ENCODE measurements at regions not wholly inside any gene's neighbourhood (a gene's known extent, or its start where the extent isn't known, plus 50 kb on each side); places are given as distances from the start of the nearest gene placed in this dataset.

GRCh38 chr2:49355611-49356010 is 201.3 kb upstream of the FSHR start:
- Histone ChIP-seq H3K27ac (replicated peaks) (no peak overlapping the region), H3K4me3 (replicated peaks; ENCODE audit: insufficient read depth, low read length) (no peak overlapping the region), H3K27me3 (ENCODE audit: insufficient read depth, poor library complexity, severe bottlenecking) (no peaks in the 10 kb centered on the region)
- TF ChIP-seq REST (IDR thresholded peaks at IDR 0.05; ENCODE audit: insufficient replicate concordance, low read depth) = no peak
- TF ChIP-seq POLR2AphosphoS5 (IDR thresholded peaks at IDR 0.05; ENCODE audit: low read depth) = no peak
- TF ChIP-seq GABPA (IDR thresholded peaks at IDR 0.05; ENCODE audit: low read depth) = no peak
- TF ChIP-seq SPI1 (IDR thresholded peaks at IDR 0.05; ENCODE audit: borderline replicate concordance, low read depth) = no peak
- TF ChIP-seq CTCF (IDR thresholded peaks at IDR 0.05; ENCODE audit: insufficient read depth, low read length) = no peak
- DNase-seq (ENCODE audit: low read depth in 1 of 2, low spot score in 1 of 2) = no peak

GRCh38 chr2:49351560-49351959 is 197.2 kb upstream of the FSHR start:
- H3K27me3 ChIP-seq (ENCODE audit: insufficient read depth, poor library complexity, severe bottlenecking) = no peaks in the 10 kb centered on the region
- TF ChIP-seq GABPA (IDR thresholded peaks at IDR 0.05; ENCODE audit: low read depth) (no peak), REST (IDR thresholded peaks at IDR 0.05; ENCODE audit: insufficient replicate concordance, low read depth) (no peak)

GRCh38 chr2:49343638-49344037 is 189.3 kb upstream of the FSHR start:
- H3K27me3 ChIP-seq (ENCODE audit: insufficient read depth, poor library complexity, severe bottlenecking) = no peaks in the 10 kb centered on the region
- no peak overlapping the region for H3K4me3 ChIP-seq (replicated peaks; ENCODE audit: insufficient read depth, low read length)
- TF ChIP-seq REST (IDR thresholded peaks at IDR 0.05; ENCODE audit: insufficient replicate concordance, low read depth) (no peak), SPI1 (IDR thresholded peaks at IDR 0.05; ENCODE audit: borderline replicate concordance, low read depth) (no peak), POLR2AphosphoS5 (IDR thresholded peaks at IDR 0.05; ENCODE audit: low read depth) (no peak), GABPA (IDR thresholded peaks at IDR 0.05; ENCODE audit: low read depth) (no peak), CTCF (IDR thresholded peaks at IDR 0.05; ENCODE audit: insufficient read depth, low read length) (no peak)
- no peak for DNase-seq (ENCODE audit: low read depth in 1 of 2, low spot score in 1 of 2)
- H3K27ac ChIP-seq (replicated peaks) = no peak overlapping the region

More at GRCh38 chr2:49351560-49351959, 197.2 kb upstream of the FSHR start:
- Histone ChIP-seq H3K27ac (replicated peaks) (no peak overlapping the region), H3K4me3 (replicated peaks; ENCODE audit: insufficient read depth, low read length) (no peak overlapping the region)
- no peak for DNase-seq (ENCODE audit: low read depth in 1 of 2, low spot score in 1 of 2)

- Histone ChIP-seq H3K27me3 (ENCODE audit: insufficient read depth, poor library complexity, severe bottlenecking) (no peaks in the 10 kb centered on the region), H3K4me3 (replicated peaks; ENCODE audit: insufficient read depth, low read length) (no peak overlapping the region), H3K27ac (replicated peaks) (no peak overlapping the region)
- no peak for DNase-seq (ENCODE audit: low read depth in 1 of 2, low spot score in 1 of 2)
- TF ChIP-seq REST (IDR thresholded peaks at IDR 0.05; ENCODE audit: insufficient replicate concordance, low read depth) = no peak
- no peak for TF ChIP-seq CTCF (IDR thresholded peaks at IDR 0.05; ENCODE audit: insufficient read depth, low read length)
- TF ChIP-seq SPI1 (IDR thresholded peaks at IDR 0.05; ENCODE audit: borderline replicate concordance, low read depth) = no peak
- no peak for TF ChIP-seq POLR2AphosphoS5 (IDR thresholded peaks at IDR 0.05; ENCODE audit: low read depth)
- no peak for TF ChIP-seq GABPA (IDR thresholded peaks at IDR 0.05; ENCODE audit: low read depth)
Observed at GRCh38 chr2:49342156-49342555, 187.8 kb upstream of the FSHR start.
